ENCODE measurements at regions not wholly inside any gene's neighbourhood (a gene's known extent, or its start where the extent isn't known, plus 50 kb on each side); places are given as distances from the start of the nearest gene placed in this dataset.

DNA sequence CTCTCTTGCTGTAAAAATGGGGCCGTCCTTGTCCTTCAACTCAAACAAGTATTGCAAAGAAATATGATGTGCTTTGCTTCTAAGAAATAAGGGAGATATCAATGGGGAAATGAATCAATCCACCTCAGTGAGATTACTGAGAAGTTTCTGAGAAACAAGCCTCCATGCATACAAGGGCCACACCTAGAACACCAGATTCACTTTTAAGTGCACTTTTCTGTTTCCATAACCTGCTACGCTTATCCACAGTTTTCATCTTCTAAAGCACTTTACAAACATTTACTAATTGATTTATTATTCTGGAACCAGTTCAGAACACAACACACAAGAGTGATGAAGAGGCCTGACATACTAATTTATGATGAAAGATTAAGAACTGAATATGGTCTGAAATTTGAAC lies 54.0 kb upstream of the BOD1L1 start:
- Histone ChIP-seq H3K23me2 (ENCODE audit: low read depth, low read length) (no peaks in the 10 kb centered on the region), H2BK120ac (replicated peaks; ENCODE audit: low read depth, low read length) (no peak overlapping the region), H3K27me3 (replicated peaks in 1 of 4; ENCODE audit: control insufficient read depth in 3 of 4, extremely low read depth in 1 of 4, insufficient read depth in 3 of 4, low read length in 3 of 4) (peaks cover 0 to 1% (median 0%) of the 10 kb centered on the region in 4 experiments; a peak in 1 of 7 replicates), H3K27ac (ENCODE audit: low read depth, low read length) (no peak overlapping the region), H3K14ac (ENCODE audit: insufficient read length) (no peak overlapping the region), H3K4me1 (replicated peaks in 1 of 4; ENCODE audit: control insufficient read depth in 3 of 4, insufficient read depth in 4 of 4, low read length in 3 of 4) (no peaks in the 10 kb centered on the region), H2BK5ac (ENCODE audit: low read depth, low read length) (no peak overlapping the region), H4K20me1 (replicated peaks in 1 of 2; ENCODE audit: control insufficient read depth in 1 of 2, insufficient read depth in 2 of 2, low read length in 2 of 2) (no peaks in the 10 kb centered on the region), H3K56ac (replicated peaks; ENCODE audit: insufficient read length, low read depth, low read length) (no peak overlapping the region), H3K79me1 (ENCODE audit: low read depth, low read length) (no peaks in the 10 kb centered on the region), H4K8ac (ENCODE audit: extremely low read depth, insufficient read depth, low read length) (no peak overlapping the region), H4K91ac (replicated peaks; ENCODE audit: insufficient read length, low read length) (no peak overlapping the region), H2AK5ac (ENCODE audit: low read depth, low read length) (no peak overlapping the region), H2AFZ (ENCODE audit: low read length) (no peak overlapping the region), H3K36me3 (ENCODE audit: control insufficient read depth in 2 of 4, insufficient read depth in 4 of 4, low read length in 3 of 4) (no peaks in the 10 kb centered on the region), H3K4me3 (ENCODE audit: extremely low read depth in 1 of 4, insufficient read depth in 2 of 4, low read depth in 3 of 4, low read length in 4 of 4) (no peak overlapping the region), H3K9me3 (ENCODE audit: insufficient read depth in 2 of 2, low read depth in 1 of 2, low read length in 1 of 2) (no peaks in the 10 kb centered on the region), H3K23ac (ENCODE audit: insufficient read length) (no peak overlapping the region), H3K4me2 (ENCODE audit: insufficient read depth in 1 of 2, low read depth in 2 of 2, low read length in 2 of 2) (no peak overlapping the region), H3K79me2 (ENCODE audit: control insufficient read depth in 1 of 2, insufficient read depth in 2 of 2, low read length in 2 of 2) (no peaks in the 10 kb centered on the region), H3K18ac (ENCODE audit: extremely low read depth, low read length) (no peak overlapping the region), H3K9ac (replicated peaks in 1 of 4; ENCODE audit: extremely low read depth in 1 of 4, low read depth in 3 of 4, low read length in 3 of 4) (no peak overlapping the region), H4K5ac (ENCODE audit: insufficient read length, low read depth, low read length) (no peak overlapping the region), H2BK12ac (ENCODE audit: low read depth, low read length) (no peak overlapping the region), H2BK15ac (ENCODE audit: low read length) (no peak overlapping the region), H2BK20ac (ENCODE audit: low read length) (no peak overlapping the region), H3K4ac (replicated peaks; ENCODE audit: insufficient read length, low read depth, low read length) (no peak overlapping the region)
- WGBS, 2 experiments (ENCODE audit: extremely low coverage in 1 of 2, insufficient coverage in 1 of 2, insufficient read length in 1 of 2, insufficient replicate concordance in 2 of 2, low coverage in 1 of 2, low lambda C conversion rate in 2 of 2, missing lambda C conversion rate in 1 of 2): 82% methylated on average over 2 of the region's 2 CpGs; no CpG with 5 or more reads in 1 of the 2 experiments
- no peak for DNase-seq (ENCODE audit: low read depth in 1 of 2, low spot score in 2 of 2)
- TF ChIP-seq PHF8 (conservative IDR thresholded peaks at IDR 0.05; ENCODE audit: low read depth, low read length) (no peak), KDM5A (IDR thresholded peaks at IDR 0.05; ENCODE audit: low read length) (no peak), SP2 (IDR thresholded peaks at IDR 0.05; ENCODE audit: low read length) (no peak), SIRT6 (IDR thresholded peaks at IDR 0.05; ENCODE audit: low read length) (no peak), SAP30 (IDR thresholded peaks at IDR 0.05; ENCODE audit: insufficient read depth, insufficient replicate concordance, low read length) (no peak), RXRA (IDR thresholded peaks at IDR 0.05; ENCODE audit: insufficient read depth, low read depth, low read length) (no peak), POLR2A (IDR thresholded peaks at IDR 0.05; ENCODE audit: control extremely low read depth in 1 of 2, low read depth in 2 of 2, low read length in 2 of 2) (no peak), EGR1 (IDR thresholded peaks at IDR 0.05; ENCODE audit: borderline replicate concordance, low read depth, low read length) (no peak), TAF1 (IDR thresholded peaks at IDR 0.05; ENCODE audit: low read depth, low read length) (no peak), RBBP5 (IDR thresholded peaks at IDR 0.05; ENCODE audit: borderline replicate concordance, low read depth, low read length) (no peak)
- TF ChIP-seq, protein P1, sequence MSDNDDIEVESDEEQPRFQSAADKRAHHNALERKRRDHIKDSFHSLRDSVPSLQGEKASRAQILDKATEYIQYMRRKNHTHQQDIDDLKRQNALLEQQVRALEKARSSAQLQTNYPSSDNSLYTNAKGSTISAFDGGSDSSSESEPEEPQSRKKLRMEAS (IDR thresholded peaks at IDR 0.05): no peak
- TF ChIP-seq, protein P2, sequence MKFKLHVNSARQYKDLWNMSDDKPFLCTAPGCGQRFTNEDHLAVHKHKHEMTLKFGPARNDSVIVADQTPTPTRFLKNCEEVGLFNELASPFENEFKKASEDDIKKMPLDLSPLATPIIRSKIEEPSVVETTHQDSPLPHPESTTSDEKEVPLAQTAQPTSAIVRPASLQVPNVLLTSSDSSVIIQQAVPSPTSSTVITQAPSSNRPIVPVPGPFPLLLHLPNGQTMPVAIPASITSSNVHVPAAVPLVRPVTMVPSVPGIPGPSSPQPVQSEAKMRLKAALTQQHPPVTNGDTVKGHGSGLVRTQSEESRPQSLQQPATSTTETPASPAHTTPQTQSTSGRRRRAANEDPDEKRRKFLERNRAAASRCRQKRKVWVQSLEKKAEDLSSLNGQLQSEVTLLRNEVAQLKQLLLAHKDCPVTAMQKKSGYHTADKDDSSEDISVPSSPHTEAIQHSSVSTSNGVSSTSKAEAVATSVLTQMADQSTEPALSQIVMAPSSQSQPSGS (IDR thresholded peaks at IDR 0.05; ENCODE audit: low read length): no peak
- ChIA-PET CTCF (ENCODE audit: partially characterized antibody) (interaction anchor here (0.6 to 1.5 kb wide), 2 partner anchors 14 to 725 kb away, joined by 3 read pairs; no protein-coding TSS in a partner anchor), POLR2A (ENCODE audit: partially characterized antibody) (no interaction called here)
- FAIRE-seq: no peak

All from H1 (cell line).